ENCODE measurements at regions not wholly inside any gene's neighbourhood (a gene's known extent, or its start where the extent isn't known, plus 50 kb on each side); places are given as distances from the start of the nearest gene placed in this dataset.

GRCh38 chr12:111188436-111188835 lies 180.5 kb downstream of the PHETA1 start:
- TF ChIP-seq EZH2 (IDR thresholded peaks at IDR 0.05; ENCODE audit: insufficient read depth, low read length) (no peak), CTCF (IDR thresholded peaks at IDR 0.05; ENCODE audit: insufficient read depth, low read depth, low read length) (no peak)
- Histone ChIP-seq H3K9me3 (ENCODE audit: insufficient read depth, low read depth, low read length) (no peaks in the 10 kb centered on the region), H2AFZ (ENCODE audit: low read depth, low read length) (no peak overlapping the region), H3K4me3 (ENCODE audit: insufficient read depth, low read depth, low read length) (no peak overlapping the region), H3K4me2 (ENCODE audit: low read length) (no peak overlapping the region), H3K4me1 (ENCODE audit: insufficient read depth, low read length) (no peaks in the 10 kb centered on the region), H3K79me2 (ENCODE audit: insufficient read depth, low read length) (no peaks in the 10 kb centered on the region), H4K20me1 (ENCODE audit: insufficient read depth, low read length) (no peaks in the 10 kb centered on the region), H3K36me3 (ENCODE audit: insufficient read depth, low read length) (no peaks in the 10 kb centered on the region), H3K9ac (ENCODE audit: low read length) (no peak overlapping the region), H3K27me3 (ENCODE audit: insufficient read depth, low read length) (peaks cover 15% of the 10 kb centered on the region), H3K27ac (ENCODE audit: low read depth, low read length) (no peak overlapping the region)
- Mint-ChIP-seq H3K9me3 (ENCODE audit: unreplicated experiment) (peaks cover 4% of the 10 kb centered on the region), H3K4me3 (ENCODE audit: unreplicated experiment) (no peak overlapping the region), H3K36me3 (ENCODE audit: low read depth, unreplicated experiment) (no peaks in the 10 kb centered on the region), H3K4me1 (ENCODE audit: low read depth, unreplicated experiment) (no peaks in the 10 kb centered on the region), H3K27ac (ENCODE audit: unreplicated experiment) (peak overlapping the region; percentile 9), H3K27me3 (ENCODE audit: low read depth, unreplicated experiment) (peaks cover 41% of the 10 kb centered on the region)
- DNase-seq (ENCODE audit: low read depth): no peak
- FAIRE-seq: no peak

- Mint-ChIP-seq H3K4me1 (ENCODE audit: low read depth, unreplicated experiment) (no peaks in the 10 kb centered on the region), H3K36me3 (ENCODE audit: low read depth, unreplicated experiment) (no peaks in the 10 kb centered on the region), H3K9me3 (ENCODE audit: unreplicated experiment) (peaks cover 4% of the 10 kb centered on the region), H3K27ac (ENCODE audit: unreplicated experiment) (no peak overlapping the region), H3K4me3 (ENCODE audit: unreplicated experiment) (no peak overlapping the region), H3K27me3 (ENCODE audit: low read depth, unreplicated experiment) (peaks cover 51% of the 10 kb centered on the region)
- Histone ChIP-seq H3K27me3 (ENCODE audit: insufficient read depth, low read length) (peaks cover 5% of the 10 kb centered on the region), H3K4me1 (ENCODE audit: insufficient read depth, low read length) (no peaks in the 10 kb centered on the region), H3K9ac (ENCODE audit: low read length) (no peak overlapping the region), H3K36me3 (ENCODE audit: insufficient read depth, low read length) (no peaks in the 10 kb centered on the region), H3K27ac (ENCODE audit: low read depth, low read length) (no peak overlapping the region), H4K20me1 (ENCODE audit: insufficient read depth, low read length) (no peaks in the 10 kb centered on the region), H3K79me2 (ENCODE audit: insufficient read depth, low read length) (no peaks in the 10 kb centered on the region), H3K9me3 (ENCODE audit: insufficient read depth, low read depth, low read length) (no peaks in the 10 kb centered on the region), H3K4me3 (ENCODE audit: insufficient read depth, low read depth, low read length) (no peak overlapping the region), H2AFZ (ENCODE audit: low read depth, low read length) (no peak overlapping the region), H3K4me2 (ENCODE audit: low read length) (no peak overlapping the region)
- DNase-seq (ENCODE audit: low read depth) (no peak), FAIRE-seq (no peak)
- no peak for TF ChIP-seq EZH2 (IDR thresholded peaks at IDR 0.05; ENCODE audit: insufficient read depth, low read length)
These were observed 182.5 kb downstream of the PHETA1 start for GRCh38 chr12:111186347-111186746.

GRCh38 chr12:111185889-111186227 lies 183.0 kb downstream of the PHETA1 start:
- TF ChIP-seq CTCF (IDR thresholded peaks at IDR 0.05; ENCODE audit: insufficient read depth, low read depth, low read length): no peak
- TF ChIP-seq EZH2 (IDR thresholded peaks at IDR 0.05; ENCODE audit: insufficient read depth, low read length): no peak
- Mint-ChIP-seq H3K9me3 (ENCODE audit: unreplicated experiment) (peaks cover 4% of the 10 kb centered on the region), H3K4me1 (ENCODE audit: low read depth, unreplicated experiment) (no peaks in the 10 kb centered on the region), H3K27ac (ENCODE audit: unreplicated experiment) (no peak overlapping the region), H3K36me3 (ENCODE audit: low read depth, unreplicated experiment) (no peaks in the 10 kb centered on the region), H3K4me3 (ENCODE audit: unreplicated experiment) (no peak overlapping the region), H3K27me3 (ENCODE audit: low read depth, unreplicated experiment) (peaks cover 56% of the 10 kb centered on the region)
- Histone ChIP-seq H3K79me2 (ENCODE audit: insufficient read depth, low read length) (no peaks in the 10 kb centered on the region), H3K4me3 (ENCODE audit: insufficient read depth, low read depth, low read length) (no peak overlapping the region), H3K36me3 (ENCODE audit: insufficient read depth, low read length) (no peaks in the 10 kb centered on the region), H3K4me2 (ENCODE audit: low read length) (no peak overlapping the region), H2AFZ (ENCODE audit: low read depth, low read length) (no peak overlapping the region), H3K9ac (ENCODE audit: low read length) (no peak overlapping the region), H4K20me1 (ENCODE audit: insufficient read depth, low read length) (no peaks in the 10 kb centered on the region), H3K4me1 (ENCODE audit: insufficient read depth, low read length) (no peaks in the 10 kb centered on the region), H3K27me3 (ENCODE audit: insufficient read depth, low read length) (peaks cover 9% of the 10 kb centered on the region), H3K9me3 (ENCODE audit: insufficient read depth, low read depth, low read length) (no peaks in the 10 kb centered on the region), H3K27ac (ENCODE audit: low read depth, low read length) (no peak overlapping the region)
- no peak for FAIRE-seq
- no peak for DNase-seq (ENCODE audit: low read depth)
